Ishikawa (cell line): ENCODE measurements at regions not wholly inside any gene's neighbourhood (a gene's known extent, or its start where the extent isn't known, plus 50 kb on each side); places are given as distances from the start of the nearest gene placed in this dataset.

Experiments
- CEBPB ChIP-seq: IDR thresholded peaks from 2 replicates; pipeline ENCODE4 v1.6.1; 2012
- CREB1 ChIP-seq: IDR thresholded peaks from 2 replicates; pipeline ENCODE4 v1.6.1; 2012; ENCODE audit warnings: low read depth
- EGR1 ChIP-seq: IDR thresholded peaks from 2 replicates; pipeline ENCODE4 v1.6.1; 2012
- EP300 ChIP-seq: IDR thresholded peaks from 2 replicates; pipeline ENCODE4 v1.6.1; 2012; ENCODE audit warnings: borderline replicate concordance
- FOXM1 ChIP-seq: IDR thresholded peaks from 2 replicates; pipeline ENCODE4 v1.6.1; 2012; ENCODE audit warnings: low read depth, borderline replicate concordance
- MAX ChIP-seq: IDR thresholded peaks from 2 replicates; pipeline ENCODE4 v1.6.1; 2012
- NFIC ChIP-seq: IDR thresholded peaks from 2 replicates; pipeline ENCODE4 v1.6.1; 2012
- RAD21 ChIP-seq: IDR thresholded peaks from 2 replicates; pipeline ENCODE4 v1.6.1; 2012; ENCODE audit warnings: low read depth
- REST ChIP-seq: IDR thresholded peaks from 2 replicates; pipeline ENCODE4 v1.6.1; 2012; ENCODE audit warnings: low read depth, mild to moderate bottlenecking
- TAF1 ChIP-seq: IDR thresholded peaks from 2 replicates; pipeline ENCODE4 v1.6.1; 2012; ENCODE audit warnings: low read depth, mild to moderate bottlenecking
- TCF12 ChIP-seq: IDR thresholded peaks from 2 replicates; pipeline ENCODE4 v1.6.1; 2012; ENCODE audit warnings: low read depth
- USF1 ChIP-seq: IDR thresholded peaks from 2 replicates; pipeline ENCODE4 v1.6.1; 2012

- TF ChIP-seq TCF12: no peak
- TF ChIP-seq NFIC: no peak
- TF ChIP-seq EP300: no peak
- no peak for TF ChIP-seq EGR1
- no peak for TF ChIP-seq CEBPB
- no peak for TF ChIP-seq MAX
- no peak for TF ChIP-seq TAF1
- TF ChIP-seq REST: no peak
- no peak for TF ChIP-seq FOXM1
- no peak for TF ChIP-seq RAD21
- TF ChIP-seq USF1: no peak
- TF ChIP-seq CREB1: no peak
These were observed 471.3 kb downstream of the TMEM232 start for GRCh38 chr5:110255194-110255593.
